Activated CD8-positive, alpha-beta T cell treated with anti-CD3 and anti-CD28 coated beads for 36 hours (primary cell): ENCODE measurements at regions not wholly inside any gene's neighbourhood (a gene's known extent, or its start where the extent isn't known, plus 50 kb on each side); places are given as distances from the start of the nearest gene placed in this dataset.

Experiments
- ATAC-seq: fragments of 200-7000 bp; cut with Tn5 transposase; one replicate; pipeline ENCODE4 v1.10.0; 2021; ENCODE audit warnings: mild to moderate bottlenecking, moderate library complexity
- CTCF ChIA-PET: fragments of 350-600 bp; sonication (Branson Sonifier 250); formaldehyde crosslinking; loops from one replicate; lab custom pipeline; 2021; ENCODE audit warnings: antibody characterized with exemption; lab: Charles Lee
- POLR2A ChIA-PET: fragments of 350-600 bp; sonication (Branson Sonifier 250); formaldehyde crosslinking; loops from one replicate; lab custom pipeline; 2021; ENCODE audit warnings: antibody characterized with exemption; lab: Charles Lee
- DNase-seq: peaks from one replicate; pipeline ENCODE4 v3.0.0-alpha.2; 2020
- H3K27ac Mint-ChIP-seq: one replicate; pipeline ENCODE4 v1.8.0; 2021; ENCODE audit warnings: mild to moderate bottlenecking, mixed read lengths
- H3K27me3 Mint-ChIP-seq: one replicate; pipeline ENCODE4 v1.8.0; 2021; ENCODE audit warnings: mixed read lengths
- H3K36me3 Mint-ChIP-seq: one replicate; pipeline ENCODE4 v1.8.0; 2021; ENCODE audit warnings: low read depth, mixed read lengths
- H3K4me1 Mint-ChIP-seq: one replicate; pipeline ENCODE4 v1.8.0; 2021; ENCODE audit warnings: low read depth, mixed read lengths
- H3K4me3 Mint-ChIP-seq: one replicate; pipeline ENCODE4 v1.8.0; 2021; ENCODE audit warnings: mild to moderate bottlenecking, moderate library complexity, mixed read lengths
- H3K9me3 Mint-ChIP-seq: one replicate; pipeline ENCODE4 v1.8.0; 2021; ENCODE audit warnings: mixed read lengths
- CTCF ChIP-seq: fragments of 200-600 bp; IDR thresholded peaks from one replicate; pipeline ENCODE4 v1.8.0; 2022; ENCODE audit warnings: antibody characterized with exemption, mild to moderate bottlenecking
- intact Hi-C: fragments of 100-400 bp; cut with micrococcal nuclease; formaldehyde crosslinking; loops from one replicate; pipeline ENCODE4 v1.10.0; 2022

- no peak overlapping the region for H3K4me3 Mint-ChIP-seq
- H3K27me3 Mint-ChIP-seq = peaks cover 3% of the 10 kb centered on the region
- intact Hi-C loops = no loop called here
- no peak for TF ChIP-seq CTCF
- no peak for DNase-seq
- ChIA-PET CTCF (interaction anchor here (1.0 kb wide), 1 partner anchor 17 kb away, joined by 3 read pairs; no protein-coding TSS in a partner anchor), POLR2A (interaction anchor here (1.0 kb wide), 1 partner anchor 14 kb away, joined by 4 read pairs; no protein-coding TSS in a partner anchor)
- no peaks in the 10 kb centered on the region for H3K4me1 Mint-ChIP-seq
- no peak for ATAC-seq
- H3K9me3 Mint-ChIP-seq = no peaks in the 10 kb centered on the region
- H3K27ac Mint-ChIP-seq = no peak overlapping the region
- H3K36me3 Mint-ChIP-seq = no peaks in the 10 kb centered on the region
Measured at GRCh38 chr5:74493411-74493810, 147.1 kb downstream of the ENC1 start.

GRCh38 chr5:74492230-74492629 lies 148.3 kb downstream of the ENC1 start:
- no peak for DNase-seq
- ChIA-PET POLR2A (no interaction called here), CTCF (interaction anchor here (1.7 kb wide), 1 partner anchor 149 kb away, joined by 4 read pairs; the partner anchor contains the start of gene ENC1)
- H3K4me1 Mint-ChIP-seq = no peaks in the 10 kb centered on the region
- ATAC-seq = no peak
- no peaks in the 10 kb centered on the region for H3K9me3 Mint-ChIP-seq
- H3K36me3 Mint-ChIP-seq = no peaks in the 10 kb centered on the region
- no peak overlapping the region for H3K4me3 Mint-ChIP-seq
- intact Hi-C loops = no loop called here
- no peak for TF ChIP-seq CTCF
- H3K27ac Mint-ChIP-seq = no peak overlapping the region
- H3K27me3 Mint-ChIP-seq = peaks cover 3% of the 10 kb centered on the region

GRCh38 chr5:74491586-74491985 lies 148.9 kb downstream of the ENC1 start:
- Mint-ChIP-seq H3K9me3 (no peaks in the 10 kb centered on the region), H3K36me3 (no peaks in the 10 kb centered on the region), H3K4me1 (no peaks in the 10 kb centered on the region), H3K27me3 (peaks cover 3% of the 10 kb centered on the region), H3K27ac (no peak overlapping the region), H3K4me3 (no peak overlapping the region)
- POLR2A ChIA-PET = no interaction called here
- DNase-seq = no peak
- ATAC-seq = no peak
- intact Hi-C loops = no loop called here
- TF ChIP-seq CTCF = no peak
- CTCF ChIA-PET = interaction anchor here (1.7 kb wide), 1 partner anchor 149 kb away, joined by 4 read pairs; the partner anchor contains the start of gene ENC1

GRCh38 chr5:74490814-74491213 lies 149.7 kb downstream of the ENC1 start:
- intact Hi-C loops = no loop called here
- Mint-ChIP-seq H3K36me3 (no peaks in the 10 kb centered on the region), H3K4me1 (no peaks in the 10 kb centered on the region), H3K9me3 (no peaks in the 10 kb centered on the region), H3K27ac (no peak overlapping the region), H3K4me3 (no peak overlapping the region), H3K27me3 (peaks cover 3% of the 10 kb centered on the region)
- TF ChIP-seq CTCF = no peak
- DNase-seq (no peak), ATAC-seq (no peak)
- ChIA-PET CTCF (interaction anchor here (1.7 kb wide), 1 partner anchor 150 kb away, joined by 4 read pairs; the partner anchor contains the start of gene ENC1), POLR2A (no interaction called here)

GRCh38 chr5:74482990-74483389 lies 157.5 kb downstream of the ENC1 start:
- POLR2A ChIA-PET = no interaction called here
- no peak overlapping the region for H3K27ac Mint-ChIP-seq
- intact Hi-C loops = no loop called here
- H3K27me3 Mint-ChIP-seq = no peaks in the 10 kb centered on the region
- ATAC-seq (no peak), DNase-seq (no peak)
- CTCF ChIA-PET = no interaction called here
- no peaks in the 10 kb centered on the region for H3K9me3 Mint-ChIP-seq
- no peak overlapping the region for H3K4me3 Mint-ChIP-seq
- H3K4me1 Mint-ChIP-seq = no peaks in the 10 kb centered on the region
- no peak for TF ChIP-seq CTCF
- no peaks in the 10 kb centered on the region for H3K36me3 Mint-ChIP-seq
